Activated CD8-positive, alpha-beta memory T cell treated with anti-CD3 and anti-CD28 coated beads, Interleukin-2, amount 10 ng/mL, durations not matched to agents 7 days and 5 days (primary cell): ENCODE measurements at regions not wholly inside any gene's neighbourhood (a gene's known extent, or its start where the extent isn't known, plus 50 kb on each side); places are given as distances from the start of the nearest gene placed in this dataset.

Source experiments
- ATAC-seq: fragments of 150-1000 bp; cut with Tn5 transposase; one replicate; pipeline ENCODE4 v1.10.0; 2021; ENCODE audit warnings: moderate library complexity
- CTCF ChIA-PET: fragments of 350-600 bp; sonication (Branson Sonifier 250); formaldehyde crosslinking; loops from one replicate; lab custom pipeline; 2021; ENCODE audit warnings: antibody characterized with exemption; lab: Charles Lee
- DNase-seq: peaks from one replicate; pipeline ENCODE4 v3.0.0-alpha.2; 2020
- H3K27ac Mint-ChIP-seq: one replicate; pipeline ENCODE4 v1.8.0; 2021; ENCODE audit warnings: mild to moderate bottlenecking, mixed read lengths
- H3K27me3 Mint-ChIP-seq: one replicate; pipeline ENCODE4 v1.8.0; 2021; ENCODE audit warnings: mixed read lengths
- H3K36me3 Mint-ChIP-seq: one replicate; pipeline ENCODE4 v1.8.0; 2021; ENCODE audit warnings: mild to moderate bottlenecking, mixed read lengths
- H3K4me1 Mint-ChIP-seq: one replicate; pipeline ENCODE4 v1.8.0; 2021; ENCODE audit warnings: mixed read lengths
- H3K4me3 Mint-ChIP-seq: one replicate; pipeline ENCODE4 v1.8.0; 2021; ENCODE audit warnings: mild to moderate bottlenecking, moderate library complexity, mixed read lengths
- H3K9me3 Mint-ChIP-seq: one replicate; pipeline ENCODE4 v1.8.0; 2022; ENCODE audit warnings: low read depth, mixed read lengths

- no peak for ATAC-seq
- CTCF ChIA-PET: no interaction called here
Observed at GRCh38 chr4:4808086-4808485, 51.4 kb upstream of the MSX1 start.

GRCh38 chr4:4805887-4806286 is 53.6 kb upstream of the MSX1 start:
- CTCF ChIA-PET: no interaction called here
- no peak overlapping the region for H3K4me3 Mint-ChIP-seq
- H3K36me3 Mint-ChIP-seq: no peaks in the 10 kb centered on the region
- DNase-seq (no peak), ATAC-seq (no peak)
- H3K9me3 Mint-ChIP-seq: no peaks in the 10 kb centered on the region
- no peaks in the 10 kb centered on the region for H3K27me3 Mint-ChIP-seq
- no peak overlapping the region for H3K27ac Mint-ChIP-seq
- no peaks in the 10 kb centered on the region for H3K4me1 Mint-ChIP-seq

More at GRCh38 chr4:4808086-4808485, 51.4 kb upstream of the MSX1 start:
- no peaks in the 10 kb centered on the region for H3K9me3 Mint-ChIP-seq
- H3K27me3 Mint-ChIP-seq: no peaks in the 10 kb centered on the region
- no peak for DNase-seq
- H3K4me3 Mint-ChIP-seq: no peak overlapping the region
- no peaks in the 10 kb centered on the region for H3K36me3 Mint-ChIP-seq
- no peaks in the 10 kb centered on the region for H3K4me1 Mint-ChIP-seq
- no peak overlapping the region for H3K27ac Mint-ChIP-seq

GRCh38 chr4:4803912-4804296 is 55.6 kb upstream of the MSX1 start:
- H3K4me3 Mint-ChIP-seq: no peak overlapping the region
- H3K4me1 Mint-ChIP-seq: no peaks in the 10 kb centered on the region
- CTCF ChIA-PET: no interaction called here
- peaks cover 6% of the 10 kb centered on the region for H3K27me3 Mint-ChIP-seq
- DNase-seq (no peak), ATAC-seq (no peak)
- no peak overlapping the region for H3K27ac Mint-ChIP-seq
- no peaks in the 10 kb centered on the region for H3K36me3 Mint-ChIP-seq
- no peaks in the 10 kb centered on the region for H3K9me3 Mint-ChIP-seq

GRCh38 chr4:4803216-4803911 is 56.1 kb upstream of the MSX1 start:
- no peaks in the 10 kb centered on the region for H3K9me3 Mint-ChIP-seq
- H3K36me3 Mint-ChIP-seq: no peaks in the 10 kb centered on the region
- H3K27ac Mint-ChIP-seq: no peak overlapping the region
- no peaks in the 10 kb centered on the region for H3K4me1 Mint-ChIP-seq
- no peak overlapping the region for H3K4me3 Mint-ChIP-seq
- CTCF ChIA-PET: no interaction called here
- no peak for ATAC-seq
- H3K27me3 Mint-ChIP-seq: peaks cover 9% of the 10 kb centered on the region
- DNase-seq: no peak

- Mint-ChIP-seq H3K4me3 (no peak overlapping the region), H3K27ac (no peak overlapping the region), H3K36me3 (no peaks in the 10 kb centered on the region), H3K4me1 (no peaks in the 10 kb centered on the region), H3K27me3 (peaks cover 10% of the 10 kb centered on the region), H3K9me3 (no peaks in the 10 kb centered on the region)
- no peak for DNase-seq
- ATAC-seq: no peak
- CTCF ChIA-PET: no interaction called here
Observed at GRCh38 chr4:4800646-4801408, 58.6 kb upstream of the MSX1 start.

GRCh38 chr4:4794421-4794820 is 65.0 kb upstream of the MSX1 start:
- Mint-ChIP-seq H3K27me3 (peaks cover 9% of the 10 kb centered on the region), H3K36me3 (peaks cover 2% of the 10 kb centered on the region), H3K4me1 (no peaks in the 10 kb centered on the region), H3K9me3 (peaks cover 10% of the 10 kb centered on the region), H3K27ac (no peak overlapping the region), H3K4me3 (no peak overlapping the region)
- DNase-seq: no peak
- CTCF ChIA-PET: no interaction called here
- no peak for ATAC-seq

- peaks cover 17% of the 10 kb centered on the region for H3K9me3 Mint-ChIP-seq
Observed at GRCh38 chr4:4792466-4792865, 67.0 kb upstream of the MSX1 start.

GRCh38 chr4:4791299-4792111 is 68.0 kb upstream of the MSX1 start:
- CTCF ChIA-PET: no interaction called here
- Mint-ChIP-seq H3K27me3 (no peaks in the 10 kb centered on the region), H3K9me3 (peaks cover 17% of the 10 kb centered on the region), H3K27ac (no peak overlapping the region), H3K36me3 (peaks cover 7% of the 10 kb centered on the region), H3K4me3 (no peak overlapping the region), H3K4me1 (peaks cover 6% of the 10 kb centered on the region)
- DNase-seq (no peak), ATAC-seq (no peak)

More at GRCh38 chr4:4792466-4792865, 67.0 kb upstream of the MSX1 start:
- CTCF ChIA-PET: no interaction called here
- Mint-ChIP-seq H3K27ac (no peak overlapping the region), H3K36me3 (peaks cover 6% of the 10 kb centered on the region), H3K4me3 (no peak overlapping the region), H3K4me1 (peaks cover 5% of the 10 kb centered on the region), H3K27me3 (no peaks in the 10 kb centered on the region)
- no peak for ATAC-seq
- no peak for DNase-seq

- no peak overlapping the region for H3K27ac Mint-ChIP-seq
- ATAC-seq (no peak), DNase-seq (no peak)
- H3K9me3 Mint-ChIP-seq: peaks cover 17% of the 10 kb centered on the region
- peaks cover 6% of the 10 kb centered on the region for H3K4me1 Mint-ChIP-seq
- CTCF ChIA-PET: no interaction called here
- no peaks in the 10 kb centered on the region for H3K27me3 Mint-ChIP-seq
- peaks cover 7% of the 10 kb centered on the region for H3K36me3 Mint-ChIP-seq
- H3K4me3 Mint-ChIP-seq: no peak overlapping the region
Observed at GRCh38 chr4:4789462-4789861, 70.0 kb upstream of the MSX1 start.

GRCh38 chr4:4788573-4788972 is 70.9 kb upstream of the MSX1 start:
- Mint-ChIP-seq H3K36me3 (peaks cover 7% of the 10 kb centered on the region), H3K9me3 (peaks cover 17% of the 10 kb centered on the region), H3K4me3 (no peak overlapping the region), H3K4me1 (peaks cover 6% of the 10 kb centered on the region), H3K27ac (no peak overlapping the region), H3K27me3 (no peaks in the 10 kb centered on the region)
- ATAC-seq: no peak
- DNase-seq: no peak
- CTCF ChIA-PET: no interaction called here

GRCh38 chr4:4787421-4787820 is 72.0 kb upstream of the MSX1 start:
- DNase-seq (no peak), ATAC-seq (no peak)
- Mint-ChIP-seq H3K36me3 (peaks cover 7% of the 10 kb centered on the region), H3K4me1 (peaks cover 6% of the 10 kb centered on the region), H3K4me3 (no peak overlapping the region), H3K27ac (no peak overlapping the region), H3K9me3 (peaks cover 12% of the 10 kb centered on the region), H3K27me3 (no peaks in the 10 kb centered on the region)
- CTCF ChIA-PET: no interaction called here

- Mint-ChIP-seq H3K36me3 (peaks cover 5% of the 10 kb centered on the region), H3K4me3 (no peak overlapping the region), H3K27me3 (no peaks in the 10 kb centered on the region), H3K27ac (no peak overlapping the region), H3K4me1 (peaks cover 6% of the 10 kb centered on the region), H3K9me3 (peaks cover 7% of the 10 kb centered on the region)
- no peak for ATAC-seq
- CTCF ChIA-PET: no interaction called here
- DNase-seq: no peak
Observed at GRCh38 chr4:4784379-4784778, 75.1 kb upstream of the MSX1 start.

- Mint-ChIP-seq H3K27ac (no peak overlapping the region), H3K4me1 (peaks cover 6% of the 10 kb centered on the region), H3K4me3 (no peak overlapping the region), H3K27me3 (no peaks in the 10 kb centered on the region), H3K9me3 (peaks cover 7% of the 10 kb centered on the region), H3K36me3 (peaks cover 1% of the 10 kb centered on the region)
- CTCF ChIA-PET: no interaction called here
- no peak for DNase-seq
- no peak for ATAC-seq
Observed at GRCh38 chr4:4783847-4784246, 75.6 kb upstream of the MSX1 start.
